Calu3 (cell line): ENCODE measurements at regions not wholly inside any gene's neighbourhood (a gene's known extent, or its start where the extent isn't known, plus 50 kb on each side); places are given as distances from the start of the nearest gene placed in this dataset.

Experiments
- BruUV-seq: library from RNA; stranded (reverse); fragments of 400-500 nt; replicated peaks from 2 replicates; lab custom pipeline; 2021; lab: Mats Ljungman, UMichigan
- CTCF ChIA-PET: fragments of 300-600 bp; sonication (Branson Sonifier 250); formaldehyde crosslinking; loops from one replicate; lab custom pipeline; 2022; ENCODE audit warnings: antibody characterized with exemption; lab: Charles Lee
- DNase-seq: peaks from one replicate; pipeline ENCODE4 v3.0.0; 2022
- H3K27ac Mint-ChIP-seq: one replicate; pipeline ENCODE4 v1.8.0; 2022; ENCODE audit warnings: mixed read lengths; ENCODE audit not compliant: unreplicated experiment
- H3K27me3 Mint-ChIP-seq: one replicate; pipeline ENCODE4 v1.8.0; 2022; ENCODE audit warnings: mixed read lengths; ENCODE audit not compliant: unreplicated experiment
- H3K36me3 Mint-ChIP-seq: one replicate; pipeline ENCODE4 v1.8.0; 2022; ENCODE audit warnings: mild to moderate bottlenecking, moderate library complexity, mixed read lengths; ENCODE audit not compliant: insufficient read depth, unreplicated experiment
- H3K4me1 Mint-ChIP-seq: one replicate; pipeline ENCODE4 v1.8.0; 2022; ENCODE audit warnings: mild to moderate bottlenecking, low read depth, mixed read lengths; ENCODE audit not compliant: unreplicated experiment
- H3K4me3 Mint-ChIP-seq: one replicate; pipeline ENCODE4 v1.8.0; 2022; ENCODE audit warnings: mild to moderate bottlenecking, low read depth, moderate library complexity, mixed read lengths; ENCODE audit not compliant: unreplicated experiment
- H3K9me3 Mint-ChIP-seq: one replicate; pipeline ENCODE4 v1.8.0; 2022; ENCODE audit warnings: low read depth, mixed read lengths; ENCODE audit not compliant: unreplicated experiment
- CTCF ChIP-seq: fragments of 200-600 bp; IDR thresholded peaks from one replicate; pipeline ENCODE4 v1.8.0; 2022; ENCODE audit warnings: antibody characterized with exemption; ENCODE audit not compliant: unreplicated experiment
- intact Hi-C: fragments of 100-400 bp; cut with micrococcal nuclease; formaldehyde crosslinking; loops from one replicate; pipeline ENCODE4 v1.10.0; 2022; ENCODE audit not compliant: unreplicated experiment

- TF ChIP-seq CTCF, result no peak
- no TSS peak for BruUV-seq
- no peak overlapping the region for H3K4me3 Mint-ChIP-seq
- CTCF ChIA-PET, result no interaction called here
- no peak for DNase-seq
- intact Hi-C loops, result no loop called here
- H3K27ac Mint-ChIP-seq, result no peak overlapping the region
- H3K4me1 Mint-ChIP-seq, result no peaks in the 10 kb centered on the region
- H3K27me3 Mint-ChIP-seq, result no peaks in the 10 kb centered on the region
- no peaks in the 10 kb centered on the region for H3K36me3 Mint-ChIP-seq
- peaks cover 6% of the 10 kb centered on the region for H3K9me3 Mint-ChIP-seq
Measured at GRCh38 chr14:48735607-48736006, 850.6 kb downstream of the RPS29 start.

GRCh38 chr14:48731260-48731659 lies 854.9 kb downstream of the RPS29 start:
- Mint-ChIP-seq H3K36me3 (no peaks in the 10 kb centered on the region), H3K4me3 (no peak overlapping the region), H3K27me3 (no peaks in the 10 kb centered on the region), H3K27ac (no peak overlapping the region), H3K4me1 (no peaks in the 10 kb centered on the region), H3K9me3 (peaks cover 6% of the 10 kb centered on the region)
- CTCF ChIA-PET, result no interaction called here
- no TSS peak for BruUV-seq
- intact Hi-C loops, result no loop called here
- no peak for TF ChIP-seq CTCF
- no peak for DNase-seq

- DNase-seq, result no peak
- H3K4me1 Mint-ChIP-seq, result no peaks in the 10 kb centered on the region
- no TSS peak for BruUV-seq
- TF ChIP-seq CTCF, result no peak
- H3K27ac Mint-ChIP-seq, result no peak overlapping the region
- H3K36me3 Mint-ChIP-seq, result no peaks in the 10 kb centered on the region
- peaks cover 2% of the 10 kb centered on the region for H3K9me3 Mint-ChIP-seq
- H3K27me3 Mint-ChIP-seq, result no peaks in the 10 kb centered on the region
- intact Hi-C loops, result no loop called here
- CTCF ChIA-PET, result no interaction called here
- H3K4me3 Mint-ChIP-seq, result no peak overlapping the region
Measured at GRCh38 chr14:48726080-48726642, 860.0 kb downstream of the RPS29 start.

GRCh38 chr14:48725051-48725734 lies 861.0 kb downstream of the RPS29 start:
- no peaks in the 10 kb centered on the region for H3K4me1 Mint-ChIP-seq
- CTCF ChIA-PET, result no interaction called here
- intact Hi-C loops, result no loop called here
- no peak for DNase-seq
- H3K9me3 Mint-ChIP-seq, result peaks cover 2% of the 10 kb centered on the region
- no peaks in the 10 kb centered on the region for H3K27me3 Mint-ChIP-seq
- no peaks in the 10 kb centered on the region for H3K36me3 Mint-ChIP-seq
- TF ChIP-seq CTCF, result no peak
- no peak overlapping the region for H3K27ac Mint-ChIP-seq
- no peak overlapping the region for H3K4me3 Mint-ChIP-seq
- no TSS peak for BruUV-seq
